Spleen (tissue), 11 donors: ENCODE measurements at regions not wholly inside any gene's neighbourhood (a gene's known extent, or its start where the extent isn't known, plus 50 kb on each side); places are given as distances from the start of the nearest gene placed in this dataset.

ENCODE experiments used
- DNase-seq: peaks from one replicate; pipeline ENCODE4 v3.0.0-alpha.2; 2020
- H3K27ac ChIP-seq, 8 donors: fragments of 200-600 bp; sonication (generic) in 7 of 8; 1 replicate in 4 of 8; 2 replicates in 4 of 8; pipeline versions ENCODE4 v1.5.0 to v1.8.0; 2016 to 2021; ENCODE audit warnings: inconsistent platforms in 4 of 8, mild to moderate bottlenecking in 4 of 8, moderate library complexity in 1 of 8
- H3K27me3 ChIP-seq, 7 donors: fragments of 200-600 bp; sonication (generic) in 6 of 7; replicated peaks in 1 of 7; 1 replicate in 4 of 7; 2 replicates in 3 of 7; pipeline versions ENCODE4 v1.5.0 to v1.8.0; 2016 to 2021; ENCODE audit warnings: inconsistent platforms in 3 of 7, mild to moderate bottlenecking in 1 of 7
- H3K36me3 ChIP-seq, 6 donors: fragments of 200-600 bp; sonication (generic) in 5 of 6; 1 replicate in 4 of 6; 2 replicates in 2 of 6; pipeline versions ENCODE4 v1.5.0 to v1.8.0; 2016 to 2021; ENCODE audit warnings: inconsistent platforms in 2 of 6
- H3K4me1 ChIP-seq, 6 donors: fragments of 200-600 bp; sonication (generic) in 5 of 6; 1 replicate in 3 of 6; 2 replicates in 3 of 6; pipeline versions ENCODE4 v1.5.0 to v1.8.0; 2016 to 2021; ENCODE audit warnings: inconsistent platforms in 3 of 6
- H3K4me3 ChIP-seq, 8 donors: fragments of 200-600 bp; sonication (generic) in 7 of 8; 1 replicate in 4 of 8; 2 replicates in 4 of 8; pipeline versions ENCODE4 v1.5.0 to v1.8.0; 2016 to 2021; ENCODE audit warnings: inconsistent platforms in 4 of 8, mild to moderate bottlenecking in 4 of 8, moderate library complexity in 2 of 8
- H3K9me3 ChIP-seq, 8 donors: fragments of 200-600 bp; sonication (generic) in 7 of 8; 1 replicate in 4 of 8; 2 replicates in 4 of 8; pipeline versions ENCODE4 v1.5.0 to v1.8.0; 2016 to 2021; ENCODE audit warnings: inconsistent platforms in 4 of 8
- POLR2A ChIP-seq, 3 donors: fragments of 450-650 bp; IDR thresholded peaks; one replicate each; pipeline ENCODE4 v1.5.1; 2017; ENCODE audit warnings: antibody characterized with exemption in 3 of 3, mild to moderate bottlenecking in 1 of 3
- POLR2AphosphoS5 ChIP-seq, 3 donors: sonication (generic); formaldehyde crosslinking; IDR thresholded peaks; one replicate each; pipeline ENCODE4 v1.5.1; 2017; ENCODE audit warnings: antibody characterized with exemption in 3 of 3
- WGBS, 5 donors: extraction: QIAGEN DNeasy Blood & Tissue Kit in 3 of 5; methylation state at CpG; one replicate each; pipeline versions ENCODE4 v1.1.5 to v1.1.7; 2013 to 2018; 5-methylcytosine and 5-hydroxymethylcytosine counted together
- intact Hi-C: fragments of 100-400 bp; cut with DNase I; formaldehyde crosslinking; loops from one replicate; pipeline ENCODE4 v1.15.0; 2023; ENCODE audit warnings: low total_unique reads
- TF ChIP-seq, protein P1 (sequence below), 11 experiments: fragments of 200-600 bp in 7 of 11; fragments of 450-650 bp in 4 of 11; sonication (generic) in 4 of 11; IDR thresholded peaks in 8 of 11; conservative IDR thresholded peaks in 3 of 11; 1 replicate in 7 of 11; 2 replicates in 4 of 11; pipeline versions ENCODE4 v1.4.0 to v1.8.0; 2016 to 2021; ENCODE audit warnings: antibody characterized with exemption in 11 of 11, inconsistent platforms in 4 of 11, mild to moderate bottlenecking in 1 of 11
- donor health status: healthy with polysubstance abuse.
- donor health status: DM: no; HTN: no; CAD: no; lungs with moderate emphysema.
- donor health status: DM: no; HTN: no; CAD: no.
- donor health status: Bipolar disorder and iron deficiency.
- donor health status: healthy.
- donor health status: DM: no; HTN: no; CAD: no.
- donor health status: DM: yes; HTN: yes; CAD: no.

- Histone ChIP-seq H3K27ac (no peak overlapping the region), H3K4me3 (no peak overlapping the region), H3K4me1 (no peaks in the 10 kb centered on the region), H3K36me3 (no peaks in the 10 kb centered on the region), H3K27me3 (no peaks in the 10 kb centered on the region), H3K9me3 (no peaks in the 10 kb centered on the region)
- intact Hi-C loops, result no loop called here
- TF ChIP-seq, protein P1, sequence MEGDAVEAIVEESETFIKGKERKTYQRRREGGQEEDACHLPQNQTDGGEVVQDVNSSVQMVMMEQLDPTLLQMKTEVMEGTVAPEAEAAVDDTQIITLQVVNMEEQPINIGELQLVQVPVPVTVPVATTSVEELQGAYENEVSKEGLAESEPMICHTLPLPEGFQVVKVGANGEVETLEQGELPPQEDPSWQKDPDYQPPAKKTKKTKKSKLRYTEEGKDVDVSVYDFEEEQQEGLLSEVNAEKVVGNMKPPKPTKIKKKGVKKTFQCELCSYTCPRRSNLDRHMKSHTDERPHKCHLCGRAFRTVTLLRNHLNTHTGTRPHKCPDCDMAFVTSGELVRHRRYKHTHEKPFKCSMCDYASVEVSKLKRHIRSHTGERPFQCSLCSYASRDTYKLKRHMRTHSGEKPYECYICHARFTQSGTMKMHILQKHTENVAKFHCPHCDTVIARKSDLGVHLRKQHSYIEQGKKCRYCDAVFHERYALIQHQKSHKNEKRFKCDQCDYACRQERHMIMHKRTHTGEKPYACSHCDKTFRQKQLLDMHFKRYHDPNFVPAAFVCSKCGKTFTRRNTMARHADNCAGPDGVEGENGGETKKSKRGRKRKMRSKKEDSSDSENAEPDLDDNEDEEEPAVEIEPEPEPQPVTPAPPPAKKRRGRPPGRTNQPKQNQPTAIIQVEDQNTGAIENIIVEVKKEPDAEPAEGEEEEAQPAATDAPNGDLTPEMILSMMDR (IDR thresholded peaks at IDR 0.05 in 8 of 11, conservative IDR thresholded peaks at IDR 0.05 in 3 of 11), result no peak
- TF ChIP-seq POLR2AphosphoS5 (IDR thresholded peaks at IDR 0.05) (no peak), POLR2A (IDR thresholded peaks at IDR 0.05) (no peak)
- no peak for DNase-seq
Observed at GRCh38 chr5:45062044-45062443, 253.3 kb downstream of the MRPS30 start.

GRCh38 chr5:45081082-45081481, 272.3 kb downstream of the MRPS30 start:
- Histone ChIP-seq H3K36me3 (no peaks in the 10 kb centered on the region), H3K27ac (no peak overlapping the region), H3K4me1 (no peaks in the 10 kb centered on the region), H3K4me3 (no peak overlapping the region), H3K9me3 (peaks cover 0 to 21% (median 2%) of the 10 kb centered on the region in 8 donors), H3K27me3 (no peaks in the 10 kb centered on the region)
- DNase-seq, result no peak
- intact Hi-C loops, result no loop called here
- WGBS, 5 donors, result 68 to 78% (median 74%) methylated on average over 2 of the region's 2 CpGs
- no peak for TF ChIP-seq POLR2A (IDR thresholded peaks at IDR 0.05)
- no peak for TF ChIP-seq POLR2AphosphoS5 (IDR thresholded peaks at IDR 0.05)
- TF ChIP-seq, protein P1 (IDR thresholded peaks at IDR 0.05 in 8 of 11, conservative IDR thresholded peaks at IDR 0.05 in 3 of 11), result no peak

GRCh38 chr5:45089870-45090269, 281.1 kb downstream of the MRPS30 start:
- no peak for DNase-seq
- 56 to 80% (median 74%) methylated on average over 1 of the region's 1 CpG for WGBS, 5 donors
- TF ChIP-seq, protein P1 (IDR thresholded peaks at IDR 0.05 in 8 of 11, conservative IDR thresholded peaks at IDR 0.05 in 3 of 11), result no peak
- TF ChIP-seq POLR2A (IDR thresholded peaks at IDR 0.05) (no peak), POLR2AphosphoS5 (IDR thresholded peaks at IDR 0.05) (no peak)
- H3K36me3 ChIP-seq, result no peaks in the 10 kb centered on the region
- intact Hi-C loops, result no loop called here
- H3K9me3 ChIP-seq, result peaks cover 0 to 5% (median 0%) of the 10 kb centered on the region in 8 donors
- H3K4me3 ChIP-seq, result no peak overlapping the region
- no peaks in the 10 kb centered on the region for H3K27me3 ChIP-seq
- H3K27ac ChIP-seq, result no peak overlapping the region
- no peaks in the 10 kb centered on the region for H3K4me1 ChIP-seq

DNA sequence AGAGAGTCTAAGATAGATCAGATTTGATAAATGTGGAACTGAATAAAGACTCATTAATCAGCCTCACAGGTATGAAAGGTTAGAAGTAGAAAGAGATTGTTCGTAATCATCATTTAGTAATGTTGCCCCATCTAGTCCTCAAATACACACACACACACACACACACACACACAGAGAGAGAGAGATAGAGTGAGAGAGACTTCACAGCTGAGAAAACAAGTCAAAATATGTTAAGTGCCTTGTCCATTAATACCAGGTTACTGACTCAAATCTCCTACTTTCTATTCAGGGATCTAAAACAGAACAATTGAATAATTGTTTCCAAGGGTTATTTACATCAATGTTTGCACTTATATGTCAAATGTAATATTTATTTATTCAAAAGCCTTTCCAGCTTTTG, 284.6 kb downstream of the MRPS30 start:
- Histone ChIP-seq H3K4me1 (no peaks in the 10 kb centered on the region), H3K36me3 (no peaks in the 10 kb centered on the region), H3K4me3 (no peak overlapping the region), H3K9me3 (peaks cover 0 to 5% (median 0%) of the 10 kb centered on the region in 8 donors), H3K27me3 (no peaks in the 10 kb centered on the region), H3K27ac (no peak overlapping the region)
- intact Hi-C loops, result no loop called here
- no peak for DNase-seq
- TF ChIP-seq, protein P1 (IDR thresholded peaks at IDR 0.05 in 8 of 11, conservative IDR thresholded peaks at IDR 0.05 in 3 of 11), result no peak
- no peak for TF ChIP-seq POLR2A (IDR thresholded peaks at IDR 0.05)
- TF ChIP-seq POLR2AphosphoS5 (IDR thresholded peaks at IDR 0.05), result no peak
- 76 to 93% (median 85%) methylated on average over 1 of the region's 1 CpG for WGBS, 5 donors
